ENCODE measurements at regions not wholly inside any gene's neighbourhood (a gene's known extent, or its start where the extent isn't known, plus 50 kb on each side); places are given as distances from the start of the nearest gene placed in this dataset.

DNA sequence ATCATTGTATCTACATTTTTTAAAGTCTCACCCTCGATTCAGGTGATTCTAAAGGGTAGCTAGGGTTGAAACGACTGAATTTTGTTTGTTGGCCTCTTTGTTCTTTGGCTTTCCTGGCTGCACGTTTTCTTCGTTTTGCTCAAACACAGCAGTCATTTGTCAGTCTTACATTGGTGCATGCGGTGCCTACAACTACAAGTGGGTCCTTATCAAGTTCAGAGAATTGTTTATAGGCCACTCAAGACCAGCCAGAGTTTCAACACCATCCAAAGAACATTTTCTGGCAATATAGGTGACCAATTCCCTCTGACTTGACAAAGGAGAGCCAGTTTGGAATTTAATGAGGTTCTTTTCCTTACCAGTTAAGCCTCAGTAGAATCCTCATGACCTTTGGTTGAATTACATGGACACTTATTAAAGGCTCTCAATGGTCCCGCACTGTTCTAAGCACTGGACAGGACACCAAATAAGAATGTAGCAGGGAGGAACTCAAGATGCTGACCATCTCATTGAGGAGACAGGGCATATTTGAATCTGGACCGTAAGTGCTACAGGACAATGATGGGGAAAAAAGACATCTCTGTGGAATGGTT, 119.0 kb upstream of the DMRT1 start:
- TF ChIP-seq, protein P1, sequence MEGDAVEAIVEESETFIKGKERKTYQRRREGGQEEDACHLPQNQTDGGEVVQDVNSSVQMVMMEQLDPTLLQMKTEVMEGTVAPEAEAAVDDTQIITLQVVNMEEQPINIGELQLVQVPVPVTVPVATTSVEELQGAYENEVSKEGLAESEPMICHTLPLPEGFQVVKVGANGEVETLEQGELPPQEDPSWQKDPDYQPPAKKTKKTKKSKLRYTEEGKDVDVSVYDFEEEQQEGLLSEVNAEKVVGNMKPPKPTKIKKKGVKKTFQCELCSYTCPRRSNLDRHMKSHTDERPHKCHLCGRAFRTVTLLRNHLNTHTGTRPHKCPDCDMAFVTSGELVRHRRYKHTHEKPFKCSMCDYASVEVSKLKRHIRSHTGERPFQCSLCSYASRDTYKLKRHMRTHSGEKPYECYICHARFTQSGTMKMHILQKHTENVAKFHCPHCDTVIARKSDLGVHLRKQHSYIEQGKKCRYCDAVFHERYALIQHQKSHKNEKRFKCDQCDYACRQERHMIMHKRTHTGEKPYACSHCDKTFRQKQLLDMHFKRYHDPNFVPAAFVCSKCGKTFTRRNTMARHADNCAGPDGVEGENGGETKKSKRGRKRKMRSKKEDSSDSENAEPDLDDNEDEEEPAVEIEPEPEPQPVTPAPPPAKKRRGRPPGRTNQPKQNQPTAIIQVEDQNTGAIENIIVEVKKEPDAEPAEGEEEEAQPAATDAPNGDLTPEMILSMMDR (IDR thresholded peaks at IDR 0.05; ENCODE audit: low read depth, low read length) = no peak
- TF ChIP-seq EZH2phosphoT487 (IDR thresholded peaks at IDR 0.05; ENCODE audit: low read depth) = no peak

Data from OCI-LY3 (cell line).